ENCODE measurements at regions not wholly inside any gene's neighbourhood (a gene's known extent, or its start where the extent isn't known, plus 50 kb on each side); places are given as distances from the start of the nearest gene placed in this dataset.
"Not testable (repeated sequence)": the region's sequence is repeated elsewhere in the genome, so short reads cannot be mapped to it uniquely, and the experiment has no call there.

DNA sequence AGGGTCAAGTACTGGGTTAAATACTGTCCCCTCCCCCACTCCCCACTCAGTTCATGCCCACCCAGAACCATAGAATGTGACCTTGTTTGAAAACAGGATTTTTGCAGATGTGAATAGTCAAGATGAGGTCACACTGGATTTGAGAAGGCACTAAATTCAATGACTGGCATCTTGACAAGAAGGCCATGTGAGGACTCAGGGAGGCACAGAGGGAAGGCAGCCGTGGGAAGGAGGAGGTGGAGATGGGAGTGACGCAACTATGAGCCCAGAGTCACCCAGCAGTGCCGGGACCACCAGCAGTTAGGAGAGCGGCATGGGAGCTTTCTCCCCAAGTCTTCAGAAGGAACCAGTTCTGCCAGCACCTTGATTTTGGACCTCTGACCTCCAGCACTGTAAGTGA, 257.3 kb downstream of the BCL2 start:
- DNase-seq (ENCODE audit: low read depth) = no peak
- no peak overlapping the region for H3K4me3 ChIP-seq (ENCODE audit: control insufficient read depth, low read depth, low read length)
- TF ChIP-seq, protein P1, sequence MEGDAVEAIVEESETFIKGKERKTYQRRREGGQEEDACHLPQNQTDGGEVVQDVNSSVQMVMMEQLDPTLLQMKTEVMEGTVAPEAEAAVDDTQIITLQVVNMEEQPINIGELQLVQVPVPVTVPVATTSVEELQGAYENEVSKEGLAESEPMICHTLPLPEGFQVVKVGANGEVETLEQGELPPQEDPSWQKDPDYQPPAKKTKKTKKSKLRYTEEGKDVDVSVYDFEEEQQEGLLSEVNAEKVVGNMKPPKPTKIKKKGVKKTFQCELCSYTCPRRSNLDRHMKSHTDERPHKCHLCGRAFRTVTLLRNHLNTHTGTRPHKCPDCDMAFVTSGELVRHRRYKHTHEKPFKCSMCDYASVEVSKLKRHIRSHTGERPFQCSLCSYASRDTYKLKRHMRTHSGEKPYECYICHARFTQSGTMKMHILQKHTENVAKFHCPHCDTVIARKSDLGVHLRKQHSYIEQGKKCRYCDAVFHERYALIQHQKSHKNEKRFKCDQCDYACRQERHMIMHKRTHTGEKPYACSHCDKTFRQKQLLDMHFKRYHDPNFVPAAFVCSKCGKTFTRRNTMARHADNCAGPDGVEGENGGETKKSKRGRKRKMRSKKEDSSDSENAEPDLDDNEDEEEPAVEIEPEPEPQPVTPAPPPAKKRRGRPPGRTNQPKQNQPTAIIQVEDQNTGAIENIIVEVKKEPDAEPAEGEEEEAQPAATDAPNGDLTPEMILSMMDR (IDR thresholded peaks at IDR 0.05; ENCODE audit: control insufficient read depth, insufficient read depth, low read depth, low read length, missing control alignments) = no peak

DNA sequence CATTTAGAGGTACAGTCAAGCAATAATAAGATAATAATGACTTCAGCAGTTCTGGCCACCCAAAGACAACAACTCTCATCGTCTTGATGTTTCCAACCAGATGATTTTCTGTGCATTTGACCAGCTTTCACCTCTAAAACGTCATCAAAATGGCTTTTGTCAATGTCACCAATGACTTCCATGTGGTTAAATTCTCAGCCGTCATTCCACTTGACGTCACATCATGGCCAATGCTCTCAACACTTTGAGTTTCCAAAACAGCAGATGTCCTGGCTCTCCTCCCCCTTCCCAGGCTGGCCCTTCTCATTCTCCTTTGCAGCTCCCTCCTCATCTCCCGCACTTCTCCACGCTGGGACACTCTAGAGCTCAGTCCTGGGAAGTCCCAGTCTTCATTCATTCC, 258.3 kb downstream of the BCL2 start:
- H3K4me3 ChIP-seq (ENCODE audit: control insufficient read depth, low read depth, low read length) = no peak overlapping the region
- no peak for DNase-seq (ENCODE audit: low read depth)
- TF ChIP-seq, protein P1 (IDR thresholded peaks at IDR 0.05; ENCODE audit: control insufficient read depth, insufficient read depth, low read depth, low read length, missing control alignments) = no peak

DNA sequence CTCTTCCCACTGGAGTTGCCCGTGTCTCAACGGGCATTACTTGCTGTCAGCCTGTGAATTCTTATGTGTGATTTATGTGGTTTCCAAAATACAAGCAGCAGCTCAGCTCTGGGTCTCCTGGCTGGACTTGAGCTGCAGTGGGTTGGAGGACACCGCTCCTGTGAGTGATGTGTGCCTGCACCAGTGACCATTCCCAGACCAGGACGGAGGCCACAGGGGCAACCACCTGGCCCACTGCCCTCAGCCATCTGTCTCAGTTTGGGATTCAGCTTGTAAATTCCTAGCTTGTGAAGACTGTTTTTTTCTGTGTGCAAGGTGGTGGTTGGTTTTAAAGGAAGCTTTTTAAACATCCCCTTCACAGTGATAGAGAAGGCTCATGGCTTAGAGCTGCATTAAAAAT, 261.0 kb downstream of the BCL2 start:
- H3K4me3 ChIP-seq (ENCODE audit: control insufficient read depth, low read depth, low read length) = no peak overlapping the region
- DNase-seq (ENCODE audit: low read depth) = no peak
- TF ChIP-seq, protein P1 (IDR thresholded peaks at IDR 0.05; ENCODE audit: control insufficient read depth, insufficient read depth, low read depth, low read length, missing control alignments) = no peak

DNA sequence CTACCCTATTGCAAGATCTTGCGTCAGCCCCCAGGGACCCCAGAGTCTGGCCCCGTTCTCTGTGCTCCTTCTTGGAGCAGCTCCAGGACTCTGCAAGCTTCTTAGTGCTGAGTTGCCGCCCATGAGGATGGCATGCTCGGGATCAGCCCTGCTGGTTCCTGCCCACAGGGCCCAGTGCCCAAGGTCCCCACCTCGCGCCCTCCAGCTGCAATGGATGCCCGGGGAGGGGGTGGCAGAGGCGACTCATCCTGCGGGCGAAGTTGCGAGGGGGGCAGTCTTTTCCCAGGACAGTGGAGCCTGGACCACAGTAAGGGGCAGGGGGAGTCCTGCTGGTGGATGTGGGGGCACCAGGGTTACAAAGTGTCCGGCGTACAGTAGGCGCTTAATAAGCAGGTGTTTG, 261.9 kb downstream of the BCL2 start:
- no peak for DNase-seq (ENCODE audit: low read depth)
- H3K4me3 ChIP-seq (ENCODE audit: control insufficient read depth, low read depth, low read length) = no peak overlapping the region
- TF ChIP-seq, protein P1 (IDR thresholded peaks at IDR 0.05; ENCODE audit: control insufficient read depth, insufficient read depth, low read depth, low read length, missing control alignments) = no peak

DNA sequence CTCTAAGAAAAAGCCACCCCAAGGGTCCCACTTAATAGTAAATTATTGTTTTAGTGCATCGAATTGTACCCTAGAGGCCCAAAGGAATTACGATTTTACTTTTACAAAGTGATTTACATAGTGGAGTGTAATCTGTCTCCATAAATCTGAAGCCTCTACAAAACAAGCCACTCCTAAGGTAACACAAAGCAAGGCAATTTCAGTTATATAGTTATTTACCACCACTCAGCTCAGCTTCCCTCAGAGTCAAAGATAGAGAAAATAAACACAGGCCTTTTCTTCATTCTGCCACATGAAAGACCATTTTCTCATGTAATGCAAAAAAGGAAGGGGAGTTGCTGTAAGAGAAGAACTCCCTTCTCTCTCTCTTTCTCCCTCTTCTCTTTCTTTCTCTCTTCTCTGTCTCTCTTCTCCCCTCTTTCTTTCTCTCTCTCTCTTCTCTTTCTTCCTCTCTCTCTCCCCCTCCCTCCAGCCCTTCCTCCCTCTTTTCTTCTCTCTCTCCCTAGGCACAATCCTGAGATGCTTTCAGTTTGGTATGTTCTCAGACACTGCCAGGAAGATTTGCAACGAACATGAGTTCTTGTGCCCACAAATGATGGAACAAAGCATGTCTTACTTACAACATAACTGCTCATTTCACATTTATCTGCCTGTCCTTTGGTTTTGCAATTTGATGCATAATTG, 264.5 kb downstream of the BCL2 start:
- no peak for DNase-seq (ENCODE audit: low read depth)
- TF ChIP-seq, protein P1 (IDR thresholded peaks at IDR 0.05; ENCODE audit: control insufficient read depth, insufficient read depth, low read depth, low read length, missing control alignments) = no peak
- H3K4me3 ChIP-seq (ENCODE audit: control insufficient read depth, low read depth, low read length) = no peak overlapping the region

DNA sequence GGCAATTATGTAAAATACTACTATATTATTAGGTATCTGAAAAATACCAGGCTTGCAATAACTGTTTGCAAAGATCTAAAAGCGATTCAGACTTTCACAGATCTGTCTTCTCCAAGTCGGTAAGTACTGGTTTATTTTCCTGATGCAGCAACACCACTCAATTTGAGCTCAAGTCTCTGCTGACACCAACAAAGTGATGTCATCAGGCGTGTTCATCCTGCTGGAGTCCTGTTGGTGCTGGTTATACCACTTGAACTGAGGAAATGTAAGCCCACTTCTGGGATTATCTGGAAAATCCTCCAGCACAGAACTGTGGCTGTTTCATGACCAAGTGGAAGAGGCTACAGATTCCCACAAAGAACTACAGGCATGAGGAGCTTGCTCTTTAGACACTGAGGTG, 267.6 kb downstream of the BCL2 start:
- TF ChIP-seq, protein P1 (IDR thresholded peaks at IDR 0.05; ENCODE audit: control insufficient read depth, insufficient read depth, low read depth, low read length, missing control alignments) = no peak
- no peak for DNase-seq (ENCODE audit: low read depth)
- H3K4me3 ChIP-seq (ENCODE audit: control insufficient read depth, low read depth, low read length) = no peak overlapping the region

DNA sequence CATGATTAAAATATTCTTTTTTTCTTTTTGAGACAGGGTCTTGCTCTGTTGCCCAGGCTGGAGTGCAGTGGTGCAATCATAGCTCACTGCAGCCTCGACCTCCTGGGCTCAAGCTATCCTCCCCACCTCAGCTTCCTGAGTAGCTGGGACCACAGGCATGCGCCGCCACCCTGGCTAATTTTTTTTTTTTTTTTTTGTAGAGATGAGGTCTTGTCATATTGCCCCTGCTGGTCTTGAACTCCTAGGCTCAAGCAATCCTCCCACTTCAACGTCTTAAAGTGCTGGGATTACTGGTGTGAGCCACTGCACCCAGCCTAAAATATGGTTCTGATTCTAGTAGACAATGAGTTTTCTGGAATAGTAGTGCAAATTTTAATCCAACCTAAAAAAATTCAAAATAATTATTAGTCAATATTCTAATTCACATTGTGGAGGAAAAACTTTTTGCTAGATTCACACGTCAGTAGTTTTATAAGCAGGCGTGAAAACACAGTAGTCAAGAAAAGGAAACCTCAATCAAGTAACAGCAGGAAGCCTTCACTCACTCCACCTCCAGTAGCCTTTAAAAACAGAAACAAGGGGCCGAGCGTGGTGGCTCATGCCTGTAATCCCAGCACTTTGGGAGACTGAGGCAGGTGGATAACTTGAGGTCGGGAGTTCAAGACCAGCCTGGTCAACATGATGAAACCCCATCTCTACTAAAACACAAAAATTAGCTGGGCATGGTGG, 268.7 kb downstream of the BCL2 start:
- DNase-seq (ENCODE audit: low read depth); H3K4me3 ChIP-seq (ENCODE audit: control insufficient read depth, low read depth, low read length): not testable (repeated sequence)

Data from AG09309 (cell line).